ENCODE measurements at regions not wholly inside any gene's neighbourhood (a gene's known extent, or its start where the extent isn't known, plus 50 kb on each side); places are given as distances from the start of the nearest gene placed in this dataset.

DNA sequence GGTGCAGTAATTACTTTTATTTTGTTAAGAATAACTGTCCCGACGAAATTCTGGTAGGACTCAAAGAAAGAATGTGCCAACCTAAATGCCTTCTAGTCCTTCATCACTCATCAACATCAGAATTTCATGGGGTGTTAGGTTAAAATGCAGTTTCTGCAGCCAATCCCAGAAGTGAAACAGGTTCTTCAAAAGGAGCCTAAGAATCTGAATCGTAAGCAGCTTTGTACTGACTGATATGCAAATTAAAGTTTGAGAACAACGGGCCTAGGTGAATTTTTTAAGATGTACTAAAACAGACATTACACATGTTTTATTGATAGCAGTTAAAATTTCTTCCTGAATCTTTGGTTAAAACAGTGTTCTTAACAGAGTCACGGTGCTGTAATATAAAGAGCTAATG, 140.3 kb upstream of the ZC3H15 start:
- H3K4me1 ChIP-seq (ENCODE audit: control insufficient read depth, extremely low read depth, insufficient read depth, low read length) = peaks cover 13% of the 10 kb centered on the region
- no TSS peak for BruUV-seq (replicated peaks)
- H3K27me3 ChIP-seq (ENCODE audit: control insufficient read depth in 2 of 2, insufficient read depth in 2 of 2, low read length in 2 of 2) = no peaks in the 10 kb centered on the region
- no peaks in the 10 kb centered on the region for H3K36me3 ChIP-seq (ENCODE audit: control insufficient read depth in 2 of 2, extremely low read depth in 1 of 2, insufficient read depth in 2 of 2, low read length in 2 of 2)
- no peak overlapping the region for H3K9ac ChIP-seq (replicated peaks; ENCODE audit: extremely low read depth, insufficient read depth, low read length)
- H3K9me3 ChIP-seq (replicated peaks; ENCODE audit: control insufficient read depth, insufficient read depth, low read length) = no peaks in the 10 kb centered on the region
- FAIRE-seq (no peak), DNase-seq (ENCODE audit: low read depth, low spot score) (no peak)
- H3K9me1 ChIP-seq (replicated peaks; ENCODE audit: control insufficient read depth, extremely low read depth, insufficient read depth, low read length) = no peaks in the 10 kb centered on the region
- no peak overlapping the region for H3K27ac ChIP-seq (ENCODE audit: insufficient read depth, low read depth, low read length)
- H3K4me2 ChIP-seq (ENCODE audit: insufficient read depth, low read length) = no peak overlapping the region
- H2AFZ ChIP-seq (ENCODE audit: low read depth, low read length) = no peak overlapping the region
- no peak for TF ChIP-seq POLR2AphosphoS5 (IDR thresholded peaks at IDR 0.05; ENCODE audit: insufficient read depth, low read depth, low read length)
- TF ChIP-seq, protein P1, sequence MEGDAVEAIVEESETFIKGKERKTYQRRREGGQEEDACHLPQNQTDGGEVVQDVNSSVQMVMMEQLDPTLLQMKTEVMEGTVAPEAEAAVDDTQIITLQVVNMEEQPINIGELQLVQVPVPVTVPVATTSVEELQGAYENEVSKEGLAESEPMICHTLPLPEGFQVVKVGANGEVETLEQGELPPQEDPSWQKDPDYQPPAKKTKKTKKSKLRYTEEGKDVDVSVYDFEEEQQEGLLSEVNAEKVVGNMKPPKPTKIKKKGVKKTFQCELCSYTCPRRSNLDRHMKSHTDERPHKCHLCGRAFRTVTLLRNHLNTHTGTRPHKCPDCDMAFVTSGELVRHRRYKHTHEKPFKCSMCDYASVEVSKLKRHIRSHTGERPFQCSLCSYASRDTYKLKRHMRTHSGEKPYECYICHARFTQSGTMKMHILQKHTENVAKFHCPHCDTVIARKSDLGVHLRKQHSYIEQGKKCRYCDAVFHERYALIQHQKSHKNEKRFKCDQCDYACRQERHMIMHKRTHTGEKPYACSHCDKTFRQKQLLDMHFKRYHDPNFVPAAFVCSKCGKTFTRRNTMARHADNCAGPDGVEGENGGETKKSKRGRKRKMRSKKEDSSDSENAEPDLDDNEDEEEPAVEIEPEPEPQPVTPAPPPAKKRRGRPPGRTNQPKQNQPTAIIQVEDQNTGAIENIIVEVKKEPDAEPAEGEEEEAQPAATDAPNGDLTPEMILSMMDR (IDR thresholded peaks at IDR 0.05; ENCODE audit: extremely low read depth in 1 of 2, insufficient read depth in 1 of 2, low read depth in 1 of 2, low read length in 2 of 2) = no peak
- TF ChIP-seq POLR2A (IDR thresholded peaks at IDR 0.05; ENCODE audit: low read depth, low read length) = no peak
- TF ChIP-seq FOS (IDR thresholded peaks at IDR 0.05; ENCODE audit: borderline replicate concordance, insufficient read depth, low read length) = no peak
- no peak for TF ChIP-seq JUN (IDR thresholded peaks at IDR 0.05; ENCODE audit: borderline replicate concordance, insufficient read depth, insufficient read length, low read depth)
- H4K20me1 ChIP-seq (replicated peaks; ENCODE audit: control insufficient read depth, extremely low read depth, insufficient read depth, low read length) = no peaks in the 10 kb centered on the region
- ChIA-PET POLR2A (no interaction called here), CTCF (no interaction called here)
- intact Hi-C loops (cut with micrococcal nuclease) (no loop called here), dilution Hi-C loops (cut with MboI; ENCODE audit: extremely low pct_ligation_motif_present, low sequenced_read_pairs) (no loop called here)
- no peaks in the 10 kb centered on the region for H3K79me2 ChIP-seq (ENCODE audit: control insufficient read depth, insufficient read depth, low read length)
- H3K4me3 ChIP-seq (replicated peaks in 1 of 3; ENCODE audit: insufficient read depth in 1 of 3, low read depth in 1 of 3, low read length in 3 of 3) = no peak overlapping the region

DNA sequence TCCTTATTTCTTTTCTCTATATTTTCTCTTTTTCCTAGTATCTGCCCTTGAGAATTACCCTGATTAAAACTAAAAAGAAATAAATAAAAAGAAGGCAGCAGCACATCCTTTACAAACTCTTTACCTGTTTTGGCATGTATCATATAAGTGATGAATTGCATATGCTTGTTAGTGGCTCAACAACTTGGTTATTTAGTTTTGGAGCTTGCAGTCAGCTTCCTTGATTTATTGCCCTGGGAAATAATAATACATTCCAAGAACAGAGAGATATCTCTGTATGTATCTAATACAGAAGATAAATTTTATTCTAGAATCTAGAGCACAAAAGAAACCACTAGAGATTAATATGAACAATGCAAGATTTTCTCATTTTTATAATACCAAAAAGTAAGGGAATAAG, 139.8 kb upstream of the ZC3H15 start:
- DNase-seq (ENCODE audit: low read depth, low spot score) (no peak), FAIRE-seq (no peak)
- Histone ChIP-seq H3K79me2 (ENCODE audit: control insufficient read depth, insufficient read depth, low read length) (no peaks in the 10 kb centered on the region), H3K9ac (replicated peaks; ENCODE audit: extremely low read depth, insufficient read depth, low read length) (no peak overlapping the region), H3K9me3 (replicated peaks; ENCODE audit: control insufficient read depth, insufficient read depth, low read length) (no peaks in the 10 kb centered on the region), H3K4me1 (ENCODE audit: control insufficient read depth, extremely low read depth, insufficient read depth, low read length) (peaks cover 13% of the 10 kb centered on the region), H3K27me3 (ENCODE audit: control insufficient read depth in 2 of 2, insufficient read depth in 2 of 2, low read length in 2 of 2) (no peaks in the 10 kb centered on the region), H2AFZ (ENCODE audit: low read depth, low read length) (no peak overlapping the region), H4K20me1 (replicated peaks; ENCODE audit: control insufficient read depth, extremely low read depth, insufficient read depth, low read length) (no peaks in the 10 kb centered on the region), H3K4me3 (replicated peaks in 1 of 3; ENCODE audit: insufficient read depth in 1 of 3, low read depth in 1 of 3, low read length in 3 of 3) (no peak overlapping the region), H3K9me1 (replicated peaks; ENCODE audit: control insufficient read depth, extremely low read depth, insufficient read depth, low read length) (no peaks in the 10 kb centered on the region), H3K27ac (ENCODE audit: insufficient read depth, low read depth, low read length) (no peak overlapping the region), H3K36me3 (ENCODE audit: control insufficient read depth in 2 of 2, extremely low read depth in 1 of 2, insufficient read depth in 2 of 2, low read length in 2 of 2) (no peaks in the 10 kb centered on the region), H3K4me2 (ENCODE audit: insufficient read depth, low read length) (no peak overlapping the region)
- ChIA-PET CTCF (no interaction called here), POLR2A (no interaction called here)
- intact Hi-C loops (cut with micrococcal nuclease) (no loop called here), dilution Hi-C loops (cut with MboI; ENCODE audit: extremely low pct_ligation_motif_present, low sequenced_read_pairs) (no loop called here)
- BruUV-seq (replicated peaks) = no TSS peak
- TF ChIP-seq, protein P1 (IDR thresholded peaks at IDR 0.05; ENCODE audit: extremely low read depth in 1 of 2, insufficient read depth in 1 of 2, low read depth in 1 of 2, low read length in 2 of 2) = no peak
- TF ChIP-seq EZH2 (IDR thresholded peaks at IDR 0.05; ENCODE audit: borderline replicate concordance, low read depth, low read length, severe bottlenecking) (no peak), POLR2A (IDR thresholded peaks at IDR 0.05; ENCODE audit: low read depth, low read length) (no peak), POLR2AphosphoS5 (IDR thresholded peaks at IDR 0.05; ENCODE audit: insufficient read depth, low read depth, low read length) (no peak), FOS (IDR thresholded peaks at IDR 0.05; ENCODE audit: borderline replicate concordance, insufficient read depth, low read length) (no peak), JUN (IDR thresholded peaks at IDR 0.05; ENCODE audit: borderline replicate concordance, insufficient read depth, insufficient read length, low read depth) (no peak), MYC (IDR thresholded peaks at IDR 0.05; ENCODE audit: low read depth, low read length) (no peak), GATA2 (IDR thresholded peaks at IDR 0.05; ENCODE audit: insufficient read depth, insufficient read length, low read depth, low read length) (no peak)
- TF ChIP-seq, protein P2, sequence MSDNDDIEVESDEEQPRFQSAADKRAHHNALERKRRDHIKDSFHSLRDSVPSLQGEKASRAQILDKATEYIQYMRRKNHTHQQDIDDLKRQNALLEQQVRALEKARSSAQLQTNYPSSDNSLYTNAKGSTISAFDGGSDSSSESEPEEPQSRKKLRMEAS (IDR thresholded peaks at IDR 0.05; ENCODE audit: insufficient read depth, insufficient read length) = no peak

Measured in endothelial cell of umbilical vein (primary cell).